IMR-90 (cell line): ENCODE measurements at regions not wholly inside any gene's neighbourhood (a gene's known extent, or its start where the extent isn't known, plus 50 kb on each side); places are given as distances from the start of the nearest gene placed in this dataset.

Source experiments
- BHLHE40 ChIP-seq: fragments of 150-350 bp; IDR thresholded peaks from 2 replicates; pipeline ENCODE4 v1.6.1; 2016; ENCODE audit warnings: mild to moderate bottlenecking, low read depth, low read length
- CEBPB ChIP-seq: IDR thresholded peaks from 2 replicates; pipeline ENCODE4 v1.6.1; 2012; ENCODE audit warnings: low read depth, low read length, improper control_type of control experiment
- CHD1 ChIP-seq: IDR thresholded peaks from 2 replicates; pipeline ENCODE4 v1.6.1; 2012; ENCODE audit warnings: low read depth, low read length, improper control_type of control experiment
- MAFK ChIP-seq: IDR thresholded peaks from 2 replicates; pipeline ENCODE4 v1.6.1; 2012; ENCODE audit warnings: low read depth, low read length, improper control_type of control experiment
- MXI1 ChIP-seq: IDR thresholded peaks from 2 replicates; pipeline ENCODE4 v1.6.1; 2012; ENCODE audit warnings: low read depth, mild to moderate bottlenecking, low read length, moderate library complexity, borderline replicate concordance
- POLR2A ChIP-seq: IDR thresholded peaks from 2 replicates; pipeline ENCODE4 v1.6.1; 2012; ENCODE audit warnings: mild to moderate bottlenecking, low read depth, low read length
- SMC3 ChIP-seq: fragments of 150-350 bp; IDR thresholded peaks from 2 replicates; pipeline ENCODE4 v1.6.1; 2016; ENCODE audit warnings: low read depth, mild to moderate bottlenecking, antibody characterized with exemption, low read length, moderate library complexity
- TF ChIP-seq, protein P1 (sequence below): conservative IDR thresholded peaks from 2 replicates; pipeline ENCODE4 v1.5.1; 2012; ENCODE audit warnings: mild to moderate bottlenecking, low read depth, low read length, improper control_type of control experiment

DNA sequence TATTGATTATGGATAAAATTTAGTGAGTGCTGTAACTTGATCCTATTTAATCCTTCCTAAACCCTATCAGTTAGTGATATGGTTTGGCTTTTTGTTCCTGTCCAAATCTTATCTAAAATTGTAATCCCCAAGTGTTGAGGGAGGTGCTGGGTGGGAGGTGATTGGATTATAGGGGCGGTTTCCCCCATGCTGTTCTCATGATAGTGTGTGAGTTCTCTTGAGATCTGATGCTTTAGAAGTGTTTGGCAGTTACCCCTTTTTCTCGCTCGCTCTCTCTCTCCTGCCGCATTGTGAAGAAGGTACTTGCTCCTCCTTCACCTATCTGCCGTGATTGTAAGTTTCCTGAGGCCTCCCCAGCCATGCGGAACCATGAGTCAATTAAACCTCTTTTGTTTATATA lies 134.0 kb upstream of the SUCLG2 start:
- TF ChIP-seq, protein P1, sequence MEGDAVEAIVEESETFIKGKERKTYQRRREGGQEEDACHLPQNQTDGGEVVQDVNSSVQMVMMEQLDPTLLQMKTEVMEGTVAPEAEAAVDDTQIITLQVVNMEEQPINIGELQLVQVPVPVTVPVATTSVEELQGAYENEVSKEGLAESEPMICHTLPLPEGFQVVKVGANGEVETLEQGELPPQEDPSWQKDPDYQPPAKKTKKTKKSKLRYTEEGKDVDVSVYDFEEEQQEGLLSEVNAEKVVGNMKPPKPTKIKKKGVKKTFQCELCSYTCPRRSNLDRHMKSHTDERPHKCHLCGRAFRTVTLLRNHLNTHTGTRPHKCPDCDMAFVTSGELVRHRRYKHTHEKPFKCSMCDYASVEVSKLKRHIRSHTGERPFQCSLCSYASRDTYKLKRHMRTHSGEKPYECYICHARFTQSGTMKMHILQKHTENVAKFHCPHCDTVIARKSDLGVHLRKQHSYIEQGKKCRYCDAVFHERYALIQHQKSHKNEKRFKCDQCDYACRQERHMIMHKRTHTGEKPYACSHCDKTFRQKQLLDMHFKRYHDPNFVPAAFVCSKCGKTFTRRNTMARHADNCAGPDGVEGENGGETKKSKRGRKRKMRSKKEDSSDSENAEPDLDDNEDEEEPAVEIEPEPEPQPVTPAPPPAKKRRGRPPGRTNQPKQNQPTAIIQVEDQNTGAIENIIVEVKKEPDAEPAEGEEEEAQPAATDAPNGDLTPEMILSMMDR: no peak
- no peak for TF ChIP-seq CEBPB
- TF ChIP-seq BHLHE40: no peak
- TF ChIP-seq SMC3: no peak
- no peak for TF ChIP-seq POLR2A
- no peak for TF ChIP-seq MXI1
- no peak for TF ChIP-seq CHD1
- TF ChIP-seq MAFK: no peak
